NT2/D1 (cell line): ENCODE measurements at regions not wholly inside any gene's neighbourhood (a gene's known extent, or its start where the extent isn't known, plus 50 kb on each side); places are given as distances from the start of the nearest gene placed in this dataset.
"Not testable (repeated sequence)": the region's sequence is repeated elsewhere in the genome, so short reads cannot be mapped to it uniquely, and the experiment has no call there.

ENCODE experiments used
- SUZ12 ChIP-seq: IDR thresholded peaks from 2 replicates; pipeline ENCODE4 v1.6.1; 2011; ENCODE audit not compliant: insufficient read length, insufficient read depth; ENCODE audit errors: extremely low read depth
- ZNF274 ChIP-seq: IDR thresholded peaks from 2 replicates; pipeline ENCODE4 v1.6.1; 2011; ENCODE audit warnings: mild to moderate bottlenecking, low read depth, low read length

DNA sequence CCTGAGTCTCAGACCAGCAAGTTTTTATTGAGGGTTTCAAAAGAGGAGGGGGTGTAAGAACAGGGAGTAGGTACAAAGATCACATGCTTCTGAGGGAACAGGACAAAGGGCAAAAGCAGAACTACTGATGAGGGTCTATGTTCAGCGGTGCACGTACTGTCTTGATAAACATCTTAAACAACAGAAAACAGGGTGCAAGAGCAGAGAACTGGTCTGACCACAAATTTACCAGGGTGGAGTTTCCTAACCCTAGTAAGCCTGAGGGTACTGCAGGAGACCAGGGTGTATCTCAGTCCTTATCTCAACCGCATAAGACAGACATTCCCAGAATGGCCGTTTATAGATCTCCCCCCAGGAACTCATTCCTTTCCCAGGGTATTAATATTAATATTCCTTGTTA is 69.6 kb downstream of the TNFAIP2 start:
- TF ChIP-seq ZNF274, SUZ12: not testable (repeated sequence)
